Astrocyte (in vitro differentiated cells and primary cell): ENCODE measurements at regions not wholly inside any gene's neighbourhood (a gene's known extent, or its start where the extent isn't known, plus 50 kb on each side); places are given as distances from the start of the nearest gene placed in this dataset.

Experiments
- CTCF ChIP-seq: IDR thresholded peaks from 2 replicates; pipeline ENCODE4 v1.5.1; 2011; ENCODE audit warnings: low read depth, mild to moderate bottlenecking, inconsistent platforms, low read length, moderate library complexity; ENCODE audit not compliant: insufficient read depth
- EZH2 ChIP-seq: IDR thresholded peaks from 2 replicates; pipeline ENCODE4 v1.6.1; 2012; ENCODE audit warnings: mild to moderate bottlenecking, low read length, inconsistent platforms; ENCODE audit not compliant: insufficient read depth

GRCh38 chrX:95585321-95585720 is 1099.3 kb upstream of the DIAPH2 start:
- no peak for TF ChIP-seq CTCF
- TF ChIP-seq EZH2: no peak
